ENCODE measurements at regions not wholly inside any gene's neighbourhood (a gene's known extent, or its start where the extent isn't known, plus 50 kb on each side); places are given as distances from the start of the nearest gene placed in this dataset.

DNA sequence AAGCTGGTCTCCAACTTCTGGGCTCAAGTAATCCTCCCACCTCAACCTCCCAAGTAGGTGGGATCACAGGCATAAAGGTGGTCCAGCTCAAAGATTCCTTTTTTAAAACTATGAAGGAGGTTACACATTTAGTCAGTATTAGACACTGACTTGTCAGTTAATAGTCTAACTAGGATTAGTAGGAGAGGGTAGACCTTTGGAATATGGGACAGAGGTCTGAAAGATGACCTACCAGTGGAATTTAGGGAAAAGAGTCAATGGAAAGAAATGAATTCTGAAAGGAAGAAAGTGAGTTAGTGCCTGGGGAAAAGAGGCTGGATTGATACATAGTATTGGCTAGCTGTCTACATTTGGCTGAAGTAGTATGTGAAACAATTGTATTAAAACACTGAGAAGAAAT, 220.7 kb downstream of the MZT1 start:
- BruUV-seq (replicated peaks): no TSS peak
- TF ChIP-seq EZH2 (IDR thresholded peaks at IDR 0.05; ENCODE audit: low read length, unreplicated experiment): no peak
- TF ChIP-seq, protein P1, sequence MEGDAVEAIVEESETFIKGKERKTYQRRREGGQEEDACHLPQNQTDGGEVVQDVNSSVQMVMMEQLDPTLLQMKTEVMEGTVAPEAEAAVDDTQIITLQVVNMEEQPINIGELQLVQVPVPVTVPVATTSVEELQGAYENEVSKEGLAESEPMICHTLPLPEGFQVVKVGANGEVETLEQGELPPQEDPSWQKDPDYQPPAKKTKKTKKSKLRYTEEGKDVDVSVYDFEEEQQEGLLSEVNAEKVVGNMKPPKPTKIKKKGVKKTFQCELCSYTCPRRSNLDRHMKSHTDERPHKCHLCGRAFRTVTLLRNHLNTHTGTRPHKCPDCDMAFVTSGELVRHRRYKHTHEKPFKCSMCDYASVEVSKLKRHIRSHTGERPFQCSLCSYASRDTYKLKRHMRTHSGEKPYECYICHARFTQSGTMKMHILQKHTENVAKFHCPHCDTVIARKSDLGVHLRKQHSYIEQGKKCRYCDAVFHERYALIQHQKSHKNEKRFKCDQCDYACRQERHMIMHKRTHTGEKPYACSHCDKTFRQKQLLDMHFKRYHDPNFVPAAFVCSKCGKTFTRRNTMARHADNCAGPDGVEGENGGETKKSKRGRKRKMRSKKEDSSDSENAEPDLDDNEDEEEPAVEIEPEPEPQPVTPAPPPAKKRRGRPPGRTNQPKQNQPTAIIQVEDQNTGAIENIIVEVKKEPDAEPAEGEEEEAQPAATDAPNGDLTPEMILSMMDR (conservative IDR thresholded peaks at IDR 0.05; ENCODE audit: low read depth, low read length): no peak
- TF ChIP-seq EZH2phosphoT487 (IDR thresholded peaks at IDR 0.05; ENCODE audit: borderline replicate concordance, low read length): no peak

DNA sequence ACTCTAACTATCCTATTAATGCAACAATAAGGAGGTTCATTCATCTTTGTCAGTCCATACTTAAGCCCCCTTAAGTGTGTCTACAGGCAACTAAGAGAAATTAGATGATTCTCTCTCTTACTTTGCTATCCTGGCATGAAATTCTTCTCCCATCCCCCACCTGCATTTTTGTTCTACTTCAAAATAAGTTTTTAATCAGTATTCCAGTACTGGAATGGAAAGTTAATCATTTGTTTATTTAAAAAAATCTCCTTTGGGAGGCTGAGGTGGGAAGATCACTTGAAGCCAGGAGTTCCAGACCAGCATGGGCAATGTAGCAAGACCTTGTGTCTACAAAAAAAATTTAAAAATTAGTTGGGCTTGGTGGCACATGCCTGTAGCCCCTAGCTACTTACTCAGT, 222.1 kb downstream of the MZT1 start:
- Histone ChIP-seq H3K27ac (ENCODE audit: low read length) (no peak overlapping the region), H3K79me2 (ENCODE audit: low read length) (no peaks in the 10 kb centered on the region), H3K4me3 (ENCODE audit: low read length) (no peak overlapping the region), H3K9ac (ENCODE audit: low read length) (no peak overlapping the region), H4K20me1 (ENCODE audit: low read length) (no peaks in the 10 kb centered on the region), H3K4me2 (ENCODE audit: low read length) (no peak overlapping the region), H3K27me3 (ENCODE audit: low read length) (peaks cover 20% of the 10 kb centered on the region), H3K4me1 (ENCODE audit: insufficient read depth, low read length) (no peaks in the 10 kb centered on the region), H3K36me3 (ENCODE audit: low read depth, low read length) (no peaks in the 10 kb centered on the region), H3K9me3 (ENCODE audit: low read length) (no peaks in the 10 kb centered on the region), H3F3A (ENCODE audit: low read length, unreplicated experiment) (no peaks in the 10 kb centered on the region), H3K9me2 (replicated peaks; ENCODE audit: low read length) (no peaks in the 10 kb centered on the region), H2AFZ (ENCODE audit: low read length) (no peak overlapping the region)
- no peak for DNase-seq
- ChIA-PET POLR2A (ENCODE audit: unreplicated experiment) (no interaction called here), CTCF (no interaction called here)
- TF ChIP-seq EZH2 (IDR thresholded peaks at IDR 0.05; ENCODE audit: low read length, unreplicated experiment): no peak
- no peak for TF ChIP-seq EZH2phosphoT487 (IDR thresholded peaks at IDR 0.05; ENCODE audit: borderline replicate concordance, low read length)
- TF ChIP-seq, protein P1 (conservative IDR thresholded peaks at IDR 0.05; ENCODE audit: low read depth, low read length): no peak
- intact Hi-C loops (cut with micrococcal nuclease): no loop called here
- ATAC-seq: no peak
- no TSS peak for BruUV-seq (replicated peaks)

More for the DNA sequence above, 220.7 kb downstream of the MZT1 start:
- DNase-seq (no peak), ATAC-seq (no peak)
- H3K9me2 ChIP-seq (replicated peaks; ENCODE audit: low read length): no peaks in the 10 kb centered on the region
- no peaks in the 10 kb centered on the region for H3K36me3 ChIP-seq (ENCODE audit: low read depth, low read length)
- intact Hi-C loops (cut with micrococcal nuclease): no loop called here
- POLR2A ChIA-PET (ENCODE audit: unreplicated experiment): no interaction called here
- H3K4me1 ChIP-seq (ENCODE audit: insufficient read depth, low read length): no peaks in the 10 kb centered on the region
- H3K27me3 ChIP-seq (ENCODE audit: low read length): peaks cover 20% of the 10 kb centered on the region
- no peak overlapping the region for H3K4me2 ChIP-seq (ENCODE audit: low read length)
- H3K9ac ChIP-seq (ENCODE audit: low read length): no peak overlapping the region
- H3K4me3 ChIP-seq (ENCODE audit: low read length): no peak overlapping the region
- H4K20me1 ChIP-seq (ENCODE audit: low read length): no peaks in the 10 kb centered on the region
- H3F3A ChIP-seq (ENCODE audit: low read length, unreplicated experiment): no peaks in the 10 kb centered on the region
- no peak overlapping the region for H2AFZ ChIP-seq (ENCODE audit: low read length)
- no peaks in the 10 kb centered on the region for H3K9me3 ChIP-seq (ENCODE audit: low read length)
- CTCF ChIA-PET: no interaction called here
- H3K27ac ChIP-seq (ENCODE audit: low read length): no peak overlapping the region
- no peaks in the 10 kb centered on the region for H3K79me2 ChIP-seq (ENCODE audit: low read length)

DNA sequence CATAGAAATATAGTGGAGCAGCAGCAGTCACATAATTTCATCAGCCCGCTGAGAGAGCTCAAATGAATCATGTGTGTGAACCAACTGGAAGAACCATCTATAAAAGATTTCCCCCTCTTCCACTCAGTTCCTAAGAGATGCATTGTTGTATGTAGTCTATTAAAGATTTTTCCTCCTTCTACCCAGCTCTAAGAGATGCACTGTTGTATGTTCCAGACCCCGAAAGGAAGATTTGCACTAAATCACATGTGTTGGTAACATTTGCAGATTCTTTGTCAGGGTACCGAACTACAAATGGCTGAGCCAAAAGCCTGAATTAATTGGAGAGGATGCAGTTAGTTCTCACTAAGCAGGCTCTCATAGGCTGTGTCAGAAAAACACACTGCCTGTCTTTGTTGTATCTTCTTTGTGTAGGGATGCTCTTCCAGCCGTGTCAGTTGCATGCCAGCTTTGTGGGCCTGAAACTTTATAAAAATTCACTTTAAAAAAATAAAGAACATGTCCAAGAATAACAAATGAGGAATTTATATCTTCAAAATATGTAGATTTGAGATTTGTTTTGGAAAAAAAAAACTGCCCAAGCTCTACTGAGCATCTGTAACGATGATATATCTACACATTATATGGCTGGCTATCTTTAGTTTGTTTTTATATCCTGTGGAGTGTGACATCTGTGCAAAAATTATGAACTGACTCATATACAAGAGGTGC, 223.1 kb downstream of the MZT1 start:
- no peak overlapping the region for H3K4me3 ChIP-seq (ENCODE audit: low read length)
- H3K4me2 ChIP-seq (ENCODE audit: low read length): no peak overlapping the region
- H3K27ac ChIP-seq (ENCODE audit: low read length): no peak overlapping the region
- no peaks in the 10 kb centered on the region for H3F3A ChIP-seq (ENCODE audit: low read length, unreplicated experiment)
- no peaks in the 10 kb centered on the region for H3K79me2 ChIP-seq (ENCODE audit: low read length)
- DNase-seq (no peak), ATAC-seq (no peak)
- H3K9me3 ChIP-seq (ENCODE audit: low read length): no peaks in the 10 kb centered on the region
- no TSS peak for BruUV-seq (replicated peaks)
- peaks cover 12% of the 10 kb centered on the region for H3K27me3 ChIP-seq (ENCODE audit: low read length)
- intact Hi-C loops (cut with micrococcal nuclease): no loop called here
- POLR2A ChIA-PET (ENCODE audit: unreplicated experiment): no interaction called here
- CTCF ChIA-PET: no interaction called here
- H3K9ac ChIP-seq (ENCODE audit: low read length): no peak overlapping the region
- H2AFZ ChIP-seq (ENCODE audit: low read length): no peak overlapping the region
- H3K4me1 ChIP-seq (ENCODE audit: insufficient read depth, low read length): no peaks in the 10 kb centered on the region
- H3K9me2 ChIP-seq (replicated peaks; ENCODE audit: low read length): no peaks in the 10 kb centered on the region
- H4K20me1 ChIP-seq (ENCODE audit: low read length): no peaks in the 10 kb centered on the region
- TF ChIP-seq EZH2 (IDR thresholded peaks at IDR 0.05; ENCODE audit: low read length, unreplicated experiment): no peak
- TF ChIP-seq, protein P1 (conservative IDR thresholded peaks at IDR 0.05; ENCODE audit: low read depth, low read length): no peak
- no peak for TF ChIP-seq EZH2phosphoT487 (IDR thresholded peaks at IDR 0.05; ENCODE audit: borderline replicate concordance, low read length)
- no peaks in the 10 kb centered on the region for H3K36me3 ChIP-seq (ENCODE audit: low read depth, low read length)
